ENCODE measurements at regions not wholly inside any gene's neighbourhood (a gene's known extent, or its start where the extent isn't known, plus 50 kb on each side); places are given as distances from the start of the nearest gene placed in this dataset.

- Histone ChIP-seq H3K18ac (ENCODE audit: low read length) (no peak overlapping the region), H3K27ac (ENCODE audit: low read depth, low read length) (no peak overlapping the region), H3K4me2 (ENCODE audit: low read length) (no peak overlapping the region), H2AFZ (ENCODE audit: insufficient read depth, low read length, poor library complexity) (no peak overlapping the region), H4K8ac (ENCODE audit: low read depth, low read length) (no peak overlapping the region), H3K4ac (ENCODE audit: low read depth, low read length) (no peak overlapping the region), H3K9ac (ENCODE audit: low read length) (no peak overlapping the region), H3K4me3 (ENCODE audit: low read depth, low read length) (no peak overlapping the region), H3K23ac (ENCODE audit: low read length) (peak overlapping the region; percentile 3), H2AK5ac (ENCODE audit: low read length) (no peak overlapping the region), H3K36me3 (ENCODE audit: control insufficient read depth in 1 of 2, insufficient read depth in 2 of 2, low read length in 2 of 2) (no peaks in the 10 kb centered on the region), H3K79me1 (ENCODE audit: low read length) (peaks cover 2% of the 10 kb centered on the region), H4K91ac (ENCODE audit: low read depth, low read length) (no peak overlapping the region), H3K9me3 (ENCODE audit: insufficient read depth, low read depth, low read length) (no peaks in the 10 kb centered on the region), H2BK12ac (ENCODE audit: low read length) (no peak overlapping the region), H2BK5ac (ENCODE audit: low read depth, low read length, poor library complexity) (no peak overlapping the region), H3K79me2 (ENCODE audit: control insufficient read depth, insufficient read depth, low read length, poor library complexity) (no peaks in the 10 kb centered on the region), H3K14ac (ENCODE audit: low read length) (no peak overlapping the region), H2BK120ac (ENCODE audit: insufficient read depth, low read length, poor library complexity) (no peak overlapping the region), H3K27me3 (ENCODE audit: insufficient read depth, low read length) (no peaks in the 10 kb centered on the region), H4K12ac (ENCODE audit: low read depth, low read length) (no peak overlapping the region), H3K4me1 (ENCODE audit: control insufficient read depth in 1 of 2, insufficient read depth in 2 of 2, low read length in 2 of 2) (peaks cover 0 to 2% of the 10 kb centered on the region in 2 experiments)
- no peak for DNase-seq
- no CpG with 5 or more reads among the region's 6 CpGs for WGBS (ENCODE audit: extremely low coverage, insufficient coverage, insufficient read length)
Measured at GRCh38 chr3:3499987-3500386, 299.2 kb upstream of the LRRN1 start.

GRCh38 chr3:3499012-3499562 lies 300.1 kb upstream of the LRRN1 start:
- H3K4ac ChIP-seq (ENCODE audit: low read depth, low read length): no peak overlapping the region
- H3K9me3 ChIP-seq (ENCODE audit: insufficient read depth, low read depth, low read length): no peaks in the 10 kb centered on the region
- no peak overlapping the region for H4K12ac ChIP-seq (ENCODE audit: low read depth, low read length)
- H3K14ac ChIP-seq (ENCODE audit: low read length): no peak overlapping the region
- H3K79me2 ChIP-seq (ENCODE audit: control insufficient read depth, insufficient read depth, low read length, poor library complexity): no peaks in the 10 kb centered on the region
- H2BK120ac ChIP-seq (ENCODE audit: insufficient read depth, low read length, poor library complexity): no peak overlapping the region
- peaks cover 0 to 2% of the 10 kb centered on the region in 2 experiments for H3K4me1 ChIP-seq (ENCODE audit: control insufficient read depth in 1 of 2, insufficient read depth in 2 of 2, low read length in 2 of 2)
- no peak overlapping the region for H4K8ac ChIP-seq (ENCODE audit: low read depth, low read length)
- no peak overlapping the region for H3K4me2 ChIP-seq (ENCODE audit: low read length)
- H2AK5ac ChIP-seq (ENCODE audit: low read length): no peak overlapping the region
- H3K27me3 ChIP-seq (ENCODE audit: insufficient read depth, low read length): no peaks in the 10 kb centered on the region
- H3K9ac ChIP-seq (ENCODE audit: low read length): no peak overlapping the region
- H3K27ac ChIP-seq (ENCODE audit: low read depth, low read length): no peak overlapping the region
- H4K91ac ChIP-seq (ENCODE audit: low read depth, low read length): no peak overlapping the region
- H3K36me3 ChIP-seq (ENCODE audit: control insufficient read depth in 1 of 2, insufficient read depth in 2 of 2, low read length in 2 of 2): no peaks in the 10 kb centered on the region
- no peak overlapping the region for H3K18ac ChIP-seq (ENCODE audit: low read length)
- no peak overlapping the region for H2BK5ac ChIP-seq (ENCODE audit: low read depth, low read length, poor library complexity)
- DNase-seq: no peak
- no peak overlapping the region for H2AFZ ChIP-seq (ENCODE audit: insufficient read depth, low read length, poor library complexity)
- no CpG with 5 or more reads among the region's 1 CpG for WGBS (ENCODE audit: extremely low coverage, insufficient coverage, insufficient read length)
- no peak overlapping the region for H3K4me3 ChIP-seq (ENCODE audit: low read depth, low read length)
- peak overlapping the region; percentile 40 for H2BK12ac ChIP-seq (ENCODE audit: low read length)
- H3K23ac ChIP-seq (ENCODE audit: low read length): no peak overlapping the region
- no peaks in the 10 kb centered on the region for H3K79me1 ChIP-seq (ENCODE audit: low read length)

GRCh38 chr3:3495611-3496010 lies 303.6 kb upstream of the LRRN1 start:
- no peak overlapping the region for H3K18ac ChIP-seq (ENCODE audit: low read length)
- H2BK12ac ChIP-seq (ENCODE audit: low read length): no peak overlapping the region
- H3K9ac ChIP-seq (ENCODE audit: low read length): no peak overlapping the region
- no peaks in the 10 kb centered on the region for H3K79me1 ChIP-seq (ENCODE audit: low read length)
- no peak overlapping the region for H4K8ac ChIP-seq (ENCODE audit: low read depth, low read length)
- H3K14ac ChIP-seq (ENCODE audit: low read length): no peak overlapping the region
- H4K91ac ChIP-seq (ENCODE audit: low read depth, low read length): no peak overlapping the region
- H3K27ac ChIP-seq (ENCODE audit: low read depth, low read length): no peak overlapping the region
- H3K36me3 ChIP-seq (ENCODE audit: control insufficient read depth in 1 of 2, insufficient read depth in 2 of 2, low read length in 2 of 2): no peaks in the 10 kb centered on the region
- H3K9me3 ChIP-seq (ENCODE audit: insufficient read depth, low read depth, low read length): no peaks in the 10 kb centered on the region
- H3K4ac ChIP-seq (ENCODE audit: low read depth, low read length): no peak overlapping the region
- H2BK120ac ChIP-seq (ENCODE audit: insufficient read depth, low read length, poor library complexity): no peak overlapping the region
- H3K4me2 ChIP-seq (ENCODE audit: low read length): no peak overlapping the region
- H2AFZ ChIP-seq (ENCODE audit: insufficient read depth, low read length, poor library complexity): no peak overlapping the region
- no peaks in the 10 kb centered on the region for H3K79me2 ChIP-seq (ENCODE audit: control insufficient read depth, insufficient read depth, low read length, poor library complexity)
- no peak overlapping the region for H3K23ac ChIP-seq (ENCODE audit: low read length)
- H2AK5ac ChIP-seq (ENCODE audit: low read length): no peak overlapping the region
- no peak overlapping the region for H3K4me3 ChIP-seq (ENCODE audit: low read depth, low read length)
- DNase-seq: no peak
- H3K4me1 ChIP-seq (ENCODE audit: control insufficient read depth in 1 of 2, insufficient read depth in 2 of 2, low read length in 2 of 2): no peaks in the 10 kb centered on the region
- no peak overlapping the region for H2BK5ac ChIP-seq (ENCODE audit: low read depth, low read length, poor library complexity)
- H3K27me3 ChIP-seq (ENCODE audit: insufficient read depth, low read length): no peaks in the 10 kb centered on the region
- no peak overlapping the region for H4K12ac ChIP-seq (ENCODE audit: low read depth, low read length)

- Histone ChIP-seq H2AFZ (ENCODE audit: insufficient read depth, low read length, poor library complexity) (no peak overlapping the region), H3K23ac (ENCODE audit: low read length) (no peak overlapping the region), H3K4me1 (ENCODE audit: control insufficient read depth in 1 of 2, insufficient read depth in 2 of 2, low read length in 2 of 2) (no peaks in the 10 kb centered on the region), H3K27me3 (ENCODE audit: insufficient read depth, low read length) (no peaks in the 10 kb centered on the region), H2BK120ac (ENCODE audit: insufficient read depth, low read length, poor library complexity) (no peak overlapping the region), H3K4me2 (ENCODE audit: low read length) (no peak overlapping the region), H3K9me3 (ENCODE audit: insufficient read depth, low read depth, low read length) (no peaks in the 10 kb centered on the region), H4K12ac (ENCODE audit: low read depth, low read length) (no peak overlapping the region), H2AK5ac (ENCODE audit: low read length) (no peak overlapping the region), H4K91ac (ENCODE audit: low read depth, low read length) (no peak overlapping the region), H4K8ac (ENCODE audit: low read depth, low read length) (no peak overlapping the region), H3K4ac (ENCODE audit: low read depth, low read length) (no peak overlapping the region), H3K4me3 (ENCODE audit: low read depth, low read length) (no peak overlapping the region), H3K27ac (ENCODE audit: low read depth, low read length) (no peak overlapping the region), H3K9ac (ENCODE audit: low read length) (no peak overlapping the region), H3K79me1 (ENCODE audit: low read length) (no peaks in the 10 kb centered on the region), H3K79me2 (ENCODE audit: control insufficient read depth, insufficient read depth, low read length, poor library complexity) (no peaks in the 10 kb centered on the region), H3K36me3 (ENCODE audit: control insufficient read depth in 1 of 2, insufficient read depth in 2 of 2, low read length in 2 of 2) (no peaks in the 10 kb centered on the region), H2BK12ac (ENCODE audit: low read length) (no peak overlapping the region), H3K14ac (ENCODE audit: low read length) (no peak overlapping the region), H3K18ac (ENCODE audit: low read length) (no peak overlapping the region), H2BK5ac (ENCODE audit: low read depth, low read length, poor library complexity) (no peak overlapping the region)
- WGBS (ENCODE audit: extremely low coverage, insufficient coverage, insufficient read length): no CpG with 5 or more reads among the region's 2 CpGs
- DNase-seq: no peak
Measured at GRCh38 chr3:3476669-3477068, 297.2 kb upstream of the CRBN start.

Measured in trophoblast cell (in vitro differentiated cells and primary cell).